RWPE2 (cell line): ENCODE measurements at regions not wholly inside any gene's neighbourhood (a gene's known extent, or its start where the extent isn't known, plus 50 kb on each side); places are given as distances from the start of the nearest gene placed in this dataset.

Source experiments
- ATAC-seq: fragments of 200-7000 bp; cut with Tn5 transposase; 3 replicates; pipeline ENCODE4 v1.9.1; 2021; ENCODE audit warnings: low read depth
- DNase-seq: peaks from one replicate; pipeline ENCODE4 v3.0.0-alpha.2; 2020; ENCODE audit warnings: low spot score
- H3K27ac ChIP-seq: fragments of 450-650 bp; 2 replicates; pipeline ENCODE4 v1.5.1; 2017; ENCODE audit warnings: mild to moderate bottlenecking; ENCODE audit not compliant: poor library complexity, severe bottlenecking
- H3K27me3 ChIP-seq: fragments of 250-450 bp; sonication (Bioruptor Pico); 2 replicates; pipeline ENCODE4 v1.5.1; 2021; ENCODE audit warnings: mild to moderate bottlenecking, moderate library complexity; ENCODE audit not compliant: insufficient read depth, poor library complexity, severe bottlenecking
- H3K36me3 ChIP-seq: fragments of 250-450 bp; sonication (Bioruptor Pico); 2 replicates; pipeline ENCODE4 v1.5.1; 2020; ENCODE audit warnings: low read depth, mild to moderate bottlenecking, moderate library complexity
- H3K4me1 ChIP-seq: fragments of 250-450 bp; sonication (Bioruptor Pico); 2 replicates; pipeline ENCODE4 v1.5.1; 2021; ENCODE audit warnings: mild to moderate bottlenecking, moderate library complexity; ENCODE audit not compliant: insufficient read depth, poor library complexity, severe bottlenecking
- H3K4me3 ChIP-seq: fragments of 250-450 bp; sonication (Bioruptor Pico); 2 replicates; pipeline ENCODE4 v1.5.1; 2021; ENCODE audit warnings: mild to moderate bottlenecking, moderate library complexity; ENCODE audit not compliant: severe bottlenecking
- H3K9me3 ChIP-seq: fragments of 250-450 bp; sonication (Bioruptor Pico); 2 replicates; pipeline ENCODE4 v1.5.1; 2021; ENCODE audit warnings: mild to moderate bottlenecking, moderate library complexity; ENCODE audit not compliant: severe bottlenecking
- TF ChIP-seq, protein P1 (sequence below): fragments of 450-650 bp; IDR thresholded peaks from one replicate; pipeline ENCODE4 v1.5.1; 2017; ENCODE audit warnings: mild to moderate bottlenecking, moderate library complexity; ENCODE audit not compliant: poor library complexity, severe bottlenecking

DNA sequence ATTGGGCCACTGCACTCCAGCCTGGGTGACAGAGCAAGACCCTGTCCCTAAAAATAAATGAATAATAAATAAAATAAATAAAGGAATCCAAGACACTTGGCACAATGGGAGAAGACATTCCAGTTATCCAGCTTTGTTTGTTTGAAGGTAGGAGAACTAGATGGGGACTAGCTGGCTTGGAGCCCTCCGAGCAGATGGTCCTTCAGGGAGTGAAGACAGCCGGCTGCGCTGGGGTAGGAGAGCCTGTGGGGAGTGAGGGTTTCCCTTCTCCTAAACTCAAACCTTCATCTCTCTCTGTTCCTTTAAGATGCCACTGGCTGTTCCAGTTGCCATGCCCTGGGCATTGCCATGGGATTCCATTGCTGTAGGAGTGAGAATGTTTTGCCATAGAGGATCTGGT is 120.6 kb downstream of the NAV1 start:
- Histone ChIP-seq H3K36me3 (no peaks in the 10 kb centered on the region), H3K4me3 (no peak overlapping the region), H3K27ac (no peak overlapping the region), H3K9me3 (no peaks in the 10 kb centered on the region), H3K27me3 (no peaks in the 10 kb centered on the region), H3K4me1 (no peaks in the 10 kb centered on the region)
- TF ChIP-seq, protein P1, sequence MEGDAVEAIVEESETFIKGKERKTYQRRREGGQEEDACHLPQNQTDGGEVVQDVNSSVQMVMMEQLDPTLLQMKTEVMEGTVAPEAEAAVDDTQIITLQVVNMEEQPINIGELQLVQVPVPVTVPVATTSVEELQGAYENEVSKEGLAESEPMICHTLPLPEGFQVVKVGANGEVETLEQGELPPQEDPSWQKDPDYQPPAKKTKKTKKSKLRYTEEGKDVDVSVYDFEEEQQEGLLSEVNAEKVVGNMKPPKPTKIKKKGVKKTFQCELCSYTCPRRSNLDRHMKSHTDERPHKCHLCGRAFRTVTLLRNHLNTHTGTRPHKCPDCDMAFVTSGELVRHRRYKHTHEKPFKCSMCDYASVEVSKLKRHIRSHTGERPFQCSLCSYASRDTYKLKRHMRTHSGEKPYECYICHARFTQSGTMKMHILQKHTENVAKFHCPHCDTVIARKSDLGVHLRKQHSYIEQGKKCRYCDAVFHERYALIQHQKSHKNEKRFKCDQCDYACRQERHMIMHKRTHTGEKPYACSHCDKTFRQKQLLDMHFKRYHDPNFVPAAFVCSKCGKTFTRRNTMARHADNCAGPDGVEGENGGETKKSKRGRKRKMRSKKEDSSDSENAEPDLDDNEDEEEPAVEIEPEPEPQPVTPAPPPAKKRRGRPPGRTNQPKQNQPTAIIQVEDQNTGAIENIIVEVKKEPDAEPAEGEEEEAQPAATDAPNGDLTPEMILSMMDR, result no peak
- no peak for ATAC-seq
- DNase-seq, result no peak

GRCh38 chr1:201660931-201661822 is 122.2 kb downstream of the NAV1 start:
- Histone ChIP-seq H3K4me3 (no peak overlapping the region), H3K4me1 (no peaks in the 10 kb centered on the region), H3K9me3 (no peaks in the 10 kb centered on the region), H3K36me3 (no peaks in the 10 kb centered on the region), H3K27ac (no peak overlapping the region), H3K27me3 (no peaks in the 10 kb centered on the region)
- ATAC-seq (no peak), DNase-seq (no peak)
- TF ChIP-seq, protein P1, result no peak

DNA sequence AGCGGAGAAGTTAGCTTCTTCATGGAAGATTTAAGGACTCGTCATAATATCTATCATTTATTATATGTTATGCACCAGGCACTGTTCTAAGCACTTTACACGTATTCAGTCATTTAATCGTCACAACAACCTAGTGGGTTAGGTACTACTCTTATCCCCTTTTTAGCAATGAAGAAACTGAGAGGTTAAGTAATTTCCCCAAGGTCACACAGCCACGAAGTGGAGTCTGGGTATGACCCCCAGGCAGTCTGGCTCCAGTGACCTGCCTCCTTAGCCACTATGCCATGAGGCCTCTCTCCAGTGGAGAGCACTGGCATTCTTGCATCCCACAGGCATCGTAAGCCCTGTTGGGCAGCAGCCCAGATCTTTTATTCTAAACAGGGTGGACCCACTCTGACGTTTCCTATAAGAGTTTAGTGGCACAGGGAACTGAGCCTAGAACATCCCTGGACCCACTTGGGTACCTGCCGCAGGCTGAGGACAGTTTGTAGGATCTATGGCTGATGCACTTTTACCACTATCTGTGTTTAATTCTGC is 123.0 kb downstream of the NAV1 start:
- H3K36me3 ChIP-seq, result no peaks in the 10 kb centered on the region
- H3K4me1 ChIP-seq, result no peaks in the 10 kb centered on the region
- no peaks in the 10 kb centered on the region for H3K27me3 ChIP-seq
- no peak overlapping the region for H3K27ac ChIP-seq
- H3K4me3 ChIP-seq, result no peak overlapping the region
- DNase-seq (no peak), ATAC-seq (no peak)
- TF ChIP-seq, protein P1, result no peak
- H3K9me3 ChIP-seq, result no peaks in the 10 kb centered on the region

DNA sequence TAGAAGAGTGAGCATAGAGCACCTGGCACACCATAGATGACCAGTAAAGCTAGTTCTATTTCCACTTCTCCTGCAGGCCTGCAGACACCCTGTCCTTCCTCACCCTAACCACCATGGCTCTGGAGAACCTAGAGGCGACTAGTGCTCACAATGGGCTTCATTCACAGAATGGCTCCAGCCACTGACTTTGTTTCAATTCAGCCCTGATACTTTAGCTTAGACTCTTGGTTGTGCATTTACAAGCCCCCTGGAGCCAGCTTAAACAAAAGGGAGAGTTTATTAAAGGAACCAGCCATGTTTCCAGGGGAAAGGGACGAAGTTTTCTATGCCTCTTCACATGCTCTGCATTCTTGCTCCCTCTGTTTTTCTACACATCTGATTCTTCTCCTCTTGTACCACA is 123.7 kb downstream of the NAV1 start:
- DNase-seq (no peak), ATAC-seq (no peak)
- Histone ChIP-seq H3K27me3 (no peaks in the 10 kb centered on the region), H3K36me3 (no peaks in the 10 kb centered on the region), H3K27ac (no peak overlapping the region), H3K9me3 (no peaks in the 10 kb centered on the region), H3K4me3 (no peak overlapping the region), H3K4me1 (no peaks in the 10 kb centered on the region)
- TF ChIP-seq, protein P1, result no peak

GRCh38 chr1:201663491-201664113 is 124.7 kb downstream of the NAV1 start:
- DNase-seq (no peak), ATAC-seq (no peak)
- TF ChIP-seq, protein P1, result no peak
- H3K27me3 ChIP-seq, result no peaks in the 10 kb centered on the region
- H3K36me3 ChIP-seq, result no peaks in the 10 kb centered on the region
- no peak overlapping the region for H3K27ac ChIP-seq
- H3K9me3 ChIP-seq, result no peaks in the 10 kb centered on the region
- H3K4me3 ChIP-seq, result no peak overlapping the region
- H3K4me1 ChIP-seq, result no peaks in the 10 kb centered on the region
